Testis (tissue), 2 donors: ENCODE measurements at regions not wholly inside any gene's neighbourhood (a gene's known extent, or its start where the extent isn't known, plus 50 kb on each side); places are given as distances from the start of the nearest gene placed in this dataset.

Source experiments
- POLR2A ChIP-seq: fragments of 450-650 bp; IDR thresholded peaks from one replicate; pipeline ENCODE4 v1.6.1; 2017; ENCODE audit warnings: antibody characterized with exemption, mild to moderate bottlenecking, moderate library complexity
- TF ChIP-seq, protein P1 (sequence below), 3 experiments: fragments of 450-650 bp in 2 of 3; fragments of 200-600 bp in 1 of 3; sonication (generic) in 1 of 3; IDR thresholded peaks; one replicate each; pipeline ENCODE4 v1.5.1; 2016 to 2019; ENCODE audit warnings: antibody characterized with exemption in 3 of 3, mild to moderate bottlenecking in 2 of 3, moderate library complexity in 1 of 3

DNA sequence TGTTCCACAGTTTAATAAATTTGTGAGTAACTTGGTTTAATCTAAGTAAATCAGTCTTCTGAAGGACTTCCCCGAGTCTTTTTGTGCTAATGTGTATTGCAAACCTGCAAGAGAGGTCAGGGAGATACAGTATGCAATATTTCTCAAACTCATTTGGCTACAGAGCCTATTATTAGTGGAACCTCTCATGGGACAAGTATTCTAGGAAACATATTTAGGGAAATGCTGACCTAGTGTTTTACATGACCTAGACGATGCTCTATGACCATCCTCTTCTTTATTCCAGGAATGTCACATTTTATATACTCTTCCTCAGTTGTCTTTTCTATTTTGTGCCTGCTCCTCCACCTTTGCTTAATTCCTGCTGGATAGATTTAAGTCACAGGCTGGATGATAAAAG lies 327.8 kb upstream of the TBC1D5 start:
- TF ChIP-seq, protein P1, sequence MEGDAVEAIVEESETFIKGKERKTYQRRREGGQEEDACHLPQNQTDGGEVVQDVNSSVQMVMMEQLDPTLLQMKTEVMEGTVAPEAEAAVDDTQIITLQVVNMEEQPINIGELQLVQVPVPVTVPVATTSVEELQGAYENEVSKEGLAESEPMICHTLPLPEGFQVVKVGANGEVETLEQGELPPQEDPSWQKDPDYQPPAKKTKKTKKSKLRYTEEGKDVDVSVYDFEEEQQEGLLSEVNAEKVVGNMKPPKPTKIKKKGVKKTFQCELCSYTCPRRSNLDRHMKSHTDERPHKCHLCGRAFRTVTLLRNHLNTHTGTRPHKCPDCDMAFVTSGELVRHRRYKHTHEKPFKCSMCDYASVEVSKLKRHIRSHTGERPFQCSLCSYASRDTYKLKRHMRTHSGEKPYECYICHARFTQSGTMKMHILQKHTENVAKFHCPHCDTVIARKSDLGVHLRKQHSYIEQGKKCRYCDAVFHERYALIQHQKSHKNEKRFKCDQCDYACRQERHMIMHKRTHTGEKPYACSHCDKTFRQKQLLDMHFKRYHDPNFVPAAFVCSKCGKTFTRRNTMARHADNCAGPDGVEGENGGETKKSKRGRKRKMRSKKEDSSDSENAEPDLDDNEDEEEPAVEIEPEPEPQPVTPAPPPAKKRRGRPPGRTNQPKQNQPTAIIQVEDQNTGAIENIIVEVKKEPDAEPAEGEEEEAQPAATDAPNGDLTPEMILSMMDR (IDR thresholded peaks at IDR 0.05) = no peak
- no peak for TF ChIP-seq POLR2A
